HG03378 (cell line): ENCODE measurements at regions not wholly inside any gene's neighbourhood (a gene's known extent, or its start where the extent isn't known, plus 50 kb on each side); places are given as distances from the start of the nearest gene placed in this dataset.
"Not testable (repeated sequence)": the region's sequence is repeated elsewhere in the genome, so short reads cannot be mapped to it uniquely, and the experiment has no call there.

Source experiments
- ATAC-seq: cut with Tn5 transposase; IDR thresholded peaks from one replicate; pipeline ENCODE4 v1.9.1; 2021; ENCODE audit warnings: mild to moderate bottlenecking, moderate library complexity; ENCODE audit not compliant: unreplicated experiment

DNA sequence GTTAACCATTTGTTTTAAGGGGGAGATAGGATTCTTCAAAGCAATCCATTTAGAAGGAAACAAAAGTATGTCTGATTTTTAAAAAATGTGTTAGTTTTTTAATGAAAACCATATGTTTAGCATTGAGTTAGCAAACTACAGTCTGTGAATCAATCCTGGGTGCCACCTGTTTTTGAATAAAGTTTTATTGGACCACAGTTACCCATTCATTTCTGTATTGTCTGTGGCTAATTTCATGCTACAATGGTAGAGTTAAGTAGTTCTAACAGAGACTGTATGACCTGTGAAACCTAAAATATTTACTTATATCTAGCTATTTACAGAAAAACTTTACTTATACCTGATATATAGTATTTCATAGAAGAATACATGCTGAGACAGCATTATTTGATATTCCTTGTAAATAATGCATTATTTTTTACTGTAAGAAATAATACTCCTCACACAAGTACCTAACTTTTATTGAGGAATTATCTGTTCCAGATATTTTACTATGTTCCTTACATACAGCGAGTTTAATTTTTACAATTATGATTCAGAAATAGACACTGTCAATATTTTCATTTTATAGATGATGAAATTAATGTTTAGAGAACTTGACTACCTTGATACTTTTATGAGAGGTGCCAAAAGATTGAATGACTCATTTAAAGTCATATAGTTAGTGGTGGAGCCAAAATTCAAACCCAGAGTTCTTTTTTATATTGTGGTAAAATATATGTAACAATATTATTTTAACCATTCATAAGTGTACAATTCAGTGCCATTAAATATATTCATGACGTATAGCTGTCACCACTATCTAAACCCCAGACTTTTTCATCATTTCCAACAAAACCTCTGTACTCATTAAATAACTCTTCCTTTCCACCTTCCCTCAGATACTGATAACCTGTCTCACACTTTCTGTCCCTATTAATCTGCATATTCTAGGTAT lies 122.0 kb downstream of the GLUD2 start:
- no peak for ATAC-seq

DNA sequence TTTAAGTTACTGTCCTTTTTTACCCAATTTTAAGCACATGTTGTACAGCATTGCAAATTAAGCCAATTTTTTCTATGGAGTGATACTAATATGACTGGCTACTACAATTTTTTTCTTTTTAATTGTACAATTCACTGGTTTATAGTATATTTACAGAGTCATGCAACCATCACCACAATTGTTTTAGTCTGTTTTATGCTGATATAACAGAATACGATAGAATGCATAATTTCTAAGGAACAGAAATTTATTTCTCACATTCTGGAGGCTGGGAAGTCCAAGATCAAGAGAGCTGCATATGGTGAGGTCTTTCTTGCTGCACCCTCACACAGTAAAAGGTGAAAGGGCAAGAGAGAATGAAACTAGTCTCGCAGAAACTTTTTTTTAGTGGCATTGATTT lies 125.3 kb downstream of the GLUD2 start:
- ATAC-seq, result no peak

DNA sequence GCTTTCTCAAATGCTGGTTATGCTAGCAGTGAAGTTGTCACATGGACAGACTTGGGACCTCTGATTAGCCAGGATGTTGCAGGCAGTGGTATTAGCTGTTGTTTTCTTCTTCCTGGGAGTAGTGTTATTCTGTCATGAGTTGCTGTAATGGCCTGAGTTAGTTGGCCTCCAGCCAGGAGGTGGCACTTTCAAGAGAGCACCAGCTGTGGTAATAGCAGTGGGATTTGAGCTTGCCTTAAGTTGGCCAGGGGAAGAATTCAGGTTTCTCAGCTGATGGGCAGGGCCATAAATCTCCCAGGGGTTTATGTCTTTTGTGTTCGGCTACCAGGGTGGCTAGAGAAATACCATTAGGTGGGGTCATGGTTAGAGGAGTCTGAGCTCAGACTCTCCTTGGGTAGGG lies 132.6 kb downstream of the GLUD2 start:
- no peak for ATAC-seq

DNA sequence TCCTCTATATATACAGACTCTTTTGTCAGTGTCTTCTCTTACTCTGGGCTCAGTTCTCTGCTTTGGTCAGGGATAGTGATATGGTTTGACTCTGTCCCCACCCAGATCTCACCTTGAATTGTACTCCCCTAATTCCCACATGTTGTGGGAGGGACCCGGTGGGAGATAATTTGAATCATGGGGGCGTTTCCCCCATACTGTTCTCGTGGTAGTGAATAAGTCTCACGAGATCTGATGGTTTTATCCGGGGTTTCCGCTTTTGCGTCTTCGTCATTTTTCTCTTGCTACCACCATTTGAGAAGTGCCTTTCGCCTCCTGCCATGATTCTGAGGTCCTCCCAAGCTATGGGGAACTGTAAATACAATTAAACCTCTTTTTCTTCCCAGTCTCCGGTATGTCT lies 144.4 kb downstream of the GLUD2 start:
- ATAC-seq, result no peak

DNA sequence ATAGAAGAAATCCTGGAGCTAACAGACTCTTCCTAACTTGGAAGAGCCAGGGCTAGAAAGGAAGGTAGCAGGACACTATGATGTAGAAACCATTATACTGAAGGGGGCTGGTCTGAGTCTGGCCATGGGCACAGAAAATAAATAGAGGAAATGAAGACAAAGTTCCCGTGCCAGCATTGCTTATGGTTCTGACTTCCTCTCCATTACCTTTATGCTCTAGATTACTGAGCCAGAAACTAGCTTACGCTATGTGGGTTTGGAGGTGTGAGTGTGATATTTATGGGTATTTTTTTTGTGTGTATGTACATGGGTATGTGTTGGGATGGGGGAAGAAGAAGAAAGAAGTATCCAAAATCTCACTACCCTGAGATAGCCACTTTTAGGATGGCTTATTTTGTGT lies 148.3 kb downstream of the GLUD2 start:
- ATAC-seq, result no peak

DNA sequence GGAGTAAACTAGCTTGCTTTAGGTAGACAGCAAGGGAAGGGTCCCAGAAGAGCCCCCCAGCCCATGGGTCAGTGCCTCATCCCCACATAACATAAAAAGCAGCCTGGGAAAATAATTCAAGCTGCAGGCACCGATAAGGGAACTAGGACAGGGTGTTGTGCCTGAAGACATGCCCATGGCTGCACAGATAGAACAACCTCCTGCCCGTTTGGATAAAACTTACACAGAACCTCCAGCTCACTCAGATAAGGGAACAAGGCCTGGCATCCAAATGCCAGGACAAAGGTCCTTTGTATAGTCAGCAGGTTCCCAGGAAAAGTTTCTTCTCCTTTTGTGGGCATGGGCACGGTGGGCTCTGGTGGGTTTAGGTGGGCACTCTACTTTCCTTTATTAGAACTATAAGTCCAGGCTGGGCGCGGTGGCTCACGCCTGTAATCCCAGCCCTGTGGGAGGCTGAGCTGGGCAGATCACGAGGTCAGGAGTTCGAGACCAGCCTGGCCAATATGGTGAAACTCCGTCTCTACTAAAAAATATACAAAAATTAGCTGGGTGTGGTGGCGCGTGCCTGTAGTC lies 149.5 kb downstream of the GLUD2 start:
- ATAC-seq, result not testable (repeated sequence)

DNA sequence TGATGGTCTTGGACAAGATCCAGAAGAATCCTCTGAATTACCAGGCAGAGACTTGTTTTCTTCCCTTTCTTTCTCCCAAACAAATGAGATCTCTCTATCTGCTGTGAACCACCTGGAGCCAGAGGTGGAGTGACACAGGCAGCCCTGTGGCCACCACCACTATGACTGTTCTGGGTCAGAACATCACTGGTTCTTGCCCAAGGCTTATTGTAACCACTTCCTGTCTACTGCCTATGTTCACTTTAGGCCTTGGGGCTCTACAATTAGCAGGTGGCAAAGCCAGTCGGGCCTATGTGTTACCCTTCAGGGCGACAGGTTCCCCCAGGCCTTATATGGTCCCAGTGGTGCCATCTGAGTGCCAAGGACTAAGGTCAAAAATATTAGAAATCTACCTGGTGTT lies 161.2 kb downstream of the GLUD2 start:
- ATAC-seq, result no peak

DNA sequence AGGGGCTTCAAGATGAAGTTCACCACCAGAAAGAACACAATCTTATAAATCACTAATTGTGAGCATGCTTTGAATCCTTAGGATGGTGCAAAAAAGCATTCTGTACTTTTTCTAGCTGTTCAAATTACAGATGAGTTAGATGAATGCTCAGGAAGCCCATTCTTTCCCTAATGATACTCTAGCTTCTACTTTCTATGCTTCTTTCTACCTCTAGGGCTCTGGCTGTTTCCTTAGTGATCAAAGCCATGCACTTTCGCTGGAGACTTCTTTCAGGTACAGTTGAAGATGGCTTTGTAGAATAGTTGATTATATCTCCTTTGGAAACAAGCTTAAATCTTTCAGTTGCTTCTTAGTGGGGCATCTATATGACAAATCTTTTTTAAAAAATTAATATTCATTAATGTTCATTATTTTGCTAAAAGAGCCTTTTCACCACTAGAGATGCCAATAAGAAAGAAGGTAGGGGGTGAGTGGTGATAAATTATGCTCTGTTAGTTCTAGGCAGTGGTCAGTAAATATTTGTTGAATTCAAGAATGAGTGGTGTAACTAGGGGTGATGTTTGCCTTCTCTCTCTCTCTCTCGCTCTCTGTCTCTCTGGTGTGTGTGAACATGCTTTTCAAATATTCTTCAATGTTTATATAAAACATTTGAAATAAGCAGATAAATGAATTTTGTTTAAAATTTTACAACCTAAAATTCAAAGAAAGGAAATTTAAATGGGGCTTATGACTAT lies 169.4 kb downstream of the GLUD2 start:
- ATAC-seq, result no peak

DNA sequence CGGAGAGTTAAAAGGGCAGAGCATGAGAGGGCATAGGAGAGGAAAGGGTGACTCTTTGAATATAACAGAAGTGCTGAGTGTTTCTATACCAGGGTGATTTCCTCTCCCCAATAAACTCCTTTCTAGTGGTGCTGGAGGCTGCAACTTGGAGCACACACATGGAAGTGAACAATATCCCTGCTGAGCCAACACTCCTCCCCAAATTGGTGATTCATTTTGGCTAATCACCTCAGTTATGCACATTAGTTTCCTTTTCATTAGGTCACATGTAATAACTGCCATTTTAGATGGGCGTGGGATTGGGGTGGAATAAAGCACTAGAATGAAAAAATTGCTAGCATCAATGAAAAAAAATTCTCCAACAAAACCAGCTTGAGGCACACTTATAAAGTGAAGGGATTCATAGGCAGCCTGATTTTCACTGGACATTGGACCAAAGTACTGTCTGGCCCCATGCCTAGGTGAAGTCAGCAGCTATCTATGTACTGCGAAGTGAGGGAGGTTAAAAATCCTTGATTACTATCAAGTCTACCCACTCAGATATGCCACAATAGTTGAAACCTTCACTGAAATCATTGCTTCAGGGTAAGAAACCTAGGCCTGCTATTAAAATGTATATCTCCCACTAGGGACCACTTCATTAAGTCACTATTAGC lies 174.0 kb downstream of the GLUD2 start:
- no peak for ATAC-seq

DNA sequence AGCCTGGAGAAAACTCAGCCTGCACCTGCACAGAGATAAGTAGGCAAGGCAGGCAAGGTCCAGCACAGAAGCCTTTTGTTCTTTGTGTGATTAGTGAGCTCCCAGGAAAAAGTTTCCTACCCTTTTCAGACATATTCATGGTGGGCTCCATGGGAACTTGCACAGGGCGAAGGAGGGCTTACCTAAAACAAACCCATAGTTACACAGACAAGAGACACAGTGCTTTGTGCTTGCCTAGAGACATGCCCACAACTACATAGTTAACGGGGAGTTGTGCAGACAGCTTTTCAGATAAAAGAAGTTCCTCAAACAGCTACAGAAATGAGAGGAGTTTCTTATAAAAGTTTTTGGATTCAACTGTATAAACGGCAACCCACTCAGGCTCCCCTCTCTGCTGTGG lies 180.5 kb downstream of the GLUD2 start:
- ATAC-seq, result no peak

DNA sequence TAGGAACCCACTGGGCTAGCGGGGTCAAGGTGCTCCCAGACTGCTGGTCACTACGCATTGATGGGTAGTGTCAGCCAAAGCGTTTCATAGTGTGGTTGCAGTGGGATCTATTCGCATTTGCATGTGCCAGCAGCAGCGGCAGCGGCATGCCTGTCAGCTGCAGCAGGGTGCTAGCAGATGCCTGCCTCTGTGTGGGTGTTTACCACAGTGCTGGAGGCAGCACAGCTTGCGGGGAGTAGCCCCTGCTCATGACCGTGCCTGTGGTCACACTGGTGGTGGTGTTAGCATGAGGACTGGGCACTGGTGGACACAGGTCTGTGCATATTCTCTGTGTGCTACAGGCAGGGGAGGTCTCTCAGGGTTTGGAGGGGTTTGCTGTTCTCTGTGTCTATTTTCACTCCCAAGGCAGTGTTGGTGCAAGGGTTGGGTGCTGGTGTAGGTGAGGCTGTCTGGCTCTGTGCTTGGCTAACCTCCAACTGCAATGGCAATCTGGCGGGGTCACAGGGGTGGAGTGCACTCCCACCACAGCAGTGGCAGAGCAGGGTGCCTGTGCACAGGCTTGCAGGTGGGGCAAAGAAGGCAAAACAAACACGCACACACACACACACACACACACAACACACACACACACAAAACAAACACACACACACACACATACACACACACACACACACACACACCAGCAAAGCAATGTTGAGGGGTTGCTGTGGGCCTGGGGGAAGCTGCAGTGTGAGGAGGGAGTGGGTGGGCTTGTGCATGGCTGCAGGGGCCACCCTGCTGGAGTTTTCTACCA lies 184.4 kb downstream of the GLUD2 start:
- no peak for ATAC-seq

DNA sequence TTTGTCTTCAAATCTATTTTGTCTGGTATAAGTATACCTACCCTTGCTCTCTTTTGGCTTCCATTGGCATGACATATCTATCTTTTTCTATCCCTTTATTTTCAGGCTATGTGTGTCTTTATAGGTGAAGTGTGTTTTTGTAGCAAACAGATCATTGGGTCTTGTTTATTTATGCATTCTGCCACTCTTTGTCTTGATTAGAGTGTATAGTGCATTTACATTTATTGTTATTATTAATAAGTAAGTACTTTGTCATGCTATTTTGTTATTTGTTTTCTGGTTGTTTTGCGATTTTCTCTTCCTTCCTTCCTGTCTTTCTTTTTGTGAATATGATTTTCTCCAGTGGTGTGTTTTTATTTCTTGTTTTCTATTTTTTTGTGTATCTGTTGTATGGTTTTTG lies 188.6 kb downstream of the GLUD2 start:
- ATAC-seq, result no peak

DNA sequence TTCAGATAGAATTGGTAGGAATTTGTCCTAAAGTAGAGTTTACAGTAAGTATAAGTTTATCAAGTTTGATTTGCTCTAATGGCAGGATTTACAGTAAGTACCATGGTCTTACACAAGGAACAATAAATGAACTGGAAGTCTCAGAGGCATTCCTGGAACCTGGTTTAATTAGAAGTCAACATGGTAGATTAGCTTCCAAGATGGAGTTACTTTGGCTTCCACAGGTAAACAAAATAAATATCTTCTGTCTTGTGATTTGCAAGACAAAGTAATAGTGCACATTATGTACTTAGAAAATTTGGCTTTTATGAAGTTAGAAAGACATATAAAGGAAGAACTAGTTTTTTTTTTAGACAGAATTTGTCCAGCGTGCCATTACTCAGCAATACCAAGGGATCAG lies 190.7 kb downstream of the GLUD2 start:
- ATAC-seq, result no peak

DNA sequence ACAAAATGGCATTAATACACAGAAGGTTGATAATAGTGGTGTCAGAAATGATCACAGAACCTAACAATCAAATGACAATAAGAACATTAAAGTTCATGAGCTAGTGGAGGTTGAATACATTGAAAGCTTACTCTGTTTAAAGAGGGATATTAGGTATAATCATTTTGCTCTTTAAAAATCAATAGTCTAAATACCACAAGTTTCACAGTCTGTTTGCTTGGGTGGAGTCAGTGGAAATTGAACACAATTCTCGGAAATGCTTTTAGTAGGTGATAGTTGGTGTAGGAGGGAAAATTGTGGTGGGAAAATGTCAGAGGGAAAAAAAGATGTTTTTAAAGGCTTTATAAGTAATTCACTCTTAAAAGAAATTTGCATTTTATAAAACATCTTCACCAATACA lies 197.1 kb downstream of the GLUD2 start:
- ATAC-seq, result no peak

DNA sequence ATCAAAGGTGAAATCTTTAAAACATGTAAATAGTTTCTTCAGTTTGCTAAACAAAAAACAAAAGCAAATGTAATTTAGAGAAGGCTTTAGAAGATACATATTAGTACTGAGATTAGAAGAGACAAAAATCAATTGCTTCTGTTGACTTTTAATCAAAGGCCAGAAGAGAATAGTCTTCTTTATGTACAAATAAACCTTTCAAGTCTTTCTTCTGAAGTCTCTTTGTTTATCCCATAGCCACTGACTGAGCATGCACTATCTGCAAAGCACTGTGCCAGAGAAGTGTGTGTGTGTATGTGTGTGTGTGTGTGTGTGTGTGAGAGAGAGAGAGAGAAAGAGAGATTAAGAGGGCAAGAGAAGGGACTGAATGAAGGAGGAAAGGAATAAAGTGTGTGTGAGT lies 198.4 kb downstream of the GLUD2 start:
- no peak for ATAC-seq

DNA sequence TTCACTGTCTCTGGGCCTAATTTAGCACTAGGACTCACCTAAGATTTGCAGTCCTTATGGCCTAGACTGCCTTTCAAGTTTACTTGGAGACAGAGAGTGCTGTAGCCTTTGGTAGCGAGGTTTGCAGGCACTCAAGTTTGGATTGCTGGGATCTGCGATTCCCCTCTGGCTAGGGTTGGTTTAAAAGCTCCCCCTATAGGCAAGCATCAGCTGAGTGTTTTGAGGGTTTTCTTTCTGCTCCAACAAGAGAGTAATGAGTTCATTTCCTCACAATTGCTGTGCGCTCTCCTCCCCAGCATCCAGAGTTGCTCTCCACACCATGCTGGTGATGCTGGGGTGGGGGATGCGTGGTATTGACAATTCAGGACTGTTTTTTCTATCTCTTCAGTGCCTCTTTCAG lies 206.9 kb downstream of the GLUD2 start:
- no peak for ATAC-seq

DNA sequence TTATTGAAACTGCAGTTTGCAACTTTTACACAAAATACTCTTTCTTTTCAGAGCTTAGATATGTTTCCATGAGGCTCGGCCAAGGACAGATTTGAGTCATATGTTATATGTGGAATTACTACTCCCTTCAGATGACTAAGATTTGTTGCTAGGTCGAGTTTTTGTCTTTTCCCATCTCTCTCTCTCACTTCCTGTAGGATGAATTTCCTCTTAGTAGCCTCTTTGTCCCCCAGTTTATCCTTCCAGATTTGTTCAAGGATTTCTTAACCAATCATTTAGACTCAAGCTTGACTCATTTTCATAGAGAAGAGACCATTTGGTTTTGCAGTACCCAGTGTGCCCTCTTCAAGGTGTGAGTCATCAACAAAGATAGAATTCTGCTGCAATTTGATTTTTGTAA lies 209.2 kb downstream of the GLUD2 start:
- no peak for ATAC-seq

DNA sequence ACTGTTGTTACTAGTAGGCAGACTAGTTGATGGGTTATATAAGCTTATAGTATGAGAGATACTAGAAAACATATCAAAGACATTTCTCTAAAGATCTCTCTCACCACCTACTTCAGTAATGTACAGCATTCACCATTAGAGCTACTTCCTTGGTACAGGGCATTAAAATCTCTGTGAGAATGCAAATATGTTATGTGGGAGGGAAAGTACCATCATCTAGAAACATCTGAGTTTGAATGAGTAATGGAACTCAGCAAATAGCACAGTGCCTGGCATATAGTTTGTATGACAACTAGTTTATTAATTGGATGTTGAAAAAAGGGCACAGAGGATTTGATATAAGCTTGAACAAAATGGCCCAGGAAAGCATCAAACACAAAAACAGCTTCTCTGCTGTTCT lies 211.1 kb downstream of the GLUD2 start:
- peak; percentile 59 for ATAC-seq

DNA sequence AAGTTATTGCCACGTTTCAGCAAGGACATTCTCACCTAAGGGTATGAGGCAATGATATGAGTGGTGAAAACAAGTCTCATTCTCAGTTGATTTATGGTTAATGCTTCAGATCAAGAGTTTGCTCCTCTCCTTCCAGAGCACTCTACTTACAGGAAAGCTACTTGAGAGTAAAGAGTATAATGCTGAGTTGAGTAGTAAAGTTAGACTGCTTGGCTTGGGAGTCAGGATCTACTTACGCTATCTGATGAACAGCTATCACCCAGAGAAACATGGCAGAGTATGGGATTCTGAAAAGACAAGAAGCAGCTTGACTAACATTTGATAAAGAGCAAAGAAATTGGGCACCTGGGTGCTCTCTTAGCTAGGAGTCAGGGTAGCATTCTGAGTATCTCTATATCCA lies 211.8 kb downstream of the GLUD2 start:
- ATAC-seq, result no peak

DNA sequence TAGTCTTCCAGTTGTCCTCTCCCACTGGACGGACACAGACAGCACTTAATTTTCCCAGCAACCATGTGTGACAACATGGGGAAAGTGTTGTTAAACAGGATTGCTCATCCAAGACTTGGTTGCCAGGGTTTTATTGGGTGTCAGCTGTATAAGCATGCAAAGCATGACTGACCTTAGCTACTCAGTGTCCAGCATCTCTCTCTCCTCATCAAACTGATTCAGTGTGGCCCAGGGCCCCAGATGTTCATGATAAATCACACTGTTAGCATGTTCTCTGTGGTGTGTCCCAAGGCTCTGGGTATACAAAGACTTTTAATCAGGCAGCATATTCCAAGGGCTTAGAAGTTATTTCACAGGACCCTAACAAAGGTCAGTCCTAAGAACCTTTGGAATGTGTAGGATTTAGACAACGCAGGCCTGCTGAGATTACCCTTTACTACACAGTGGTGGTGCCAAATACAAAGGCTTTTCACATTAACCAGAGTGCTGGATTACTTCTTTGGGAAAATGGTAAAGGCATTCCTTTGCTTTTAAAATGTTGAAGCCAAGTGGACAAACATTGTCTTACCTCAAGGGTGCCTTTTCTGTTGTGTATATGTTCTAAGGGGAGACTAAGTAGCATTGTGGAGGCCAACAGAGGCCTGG lies 213.3 kb downstream of the GLUD2 start:
- ATAC-seq, result no peak
